HG02938 (cell line): ENCODE measurements at regions not wholly inside any gene's neighbourhood (a gene's known extent, or its start where the extent isn't known, plus 50 kb on each side); places are given as distances from the start of the nearest gene placed in this dataset.
"Not testable (repeated sequence)": the region's sequence is repeated elsewhere in the genome, so short reads cannot be mapped to it uniquely, and the experiment has no call there.

ENCODE experiments used
- ATAC-seq: cut with Tn5 transposase; IDR thresholded peaks from one replicate; pipeline ENCODE4 v1.9.1; 2021; ENCODE audit warnings: mild to moderate bottlenecking, moderate library complexity; ENCODE audit not compliant: unreplicated experiment

GRCh38 chr12:13518034-13518433, 321.5 kb downstream of the EMP1 start:
- ATAC-seq = not testable (repeated sequence)

DNA sequence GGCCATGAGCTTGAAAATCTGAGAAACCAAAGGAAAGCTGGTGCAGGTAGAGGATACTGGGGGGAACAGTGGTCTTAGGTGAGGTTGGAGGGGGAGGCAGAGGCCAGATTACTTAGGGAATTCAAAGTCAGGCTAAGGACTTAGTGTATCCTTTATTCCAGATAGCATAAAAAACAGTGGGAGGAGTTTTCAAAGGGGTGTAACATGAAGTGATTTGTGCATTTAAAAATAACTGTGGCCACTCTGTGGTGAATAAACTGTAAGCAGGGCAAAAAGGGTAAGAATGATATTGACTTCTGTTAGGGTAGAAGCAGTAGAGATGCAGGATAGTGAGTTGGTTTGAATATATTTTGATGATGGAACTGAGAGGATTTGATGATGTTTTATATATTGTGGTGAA, 313.2 kb downstream of the EMP1 start:
- no peak for ATAC-seq

DNA sequence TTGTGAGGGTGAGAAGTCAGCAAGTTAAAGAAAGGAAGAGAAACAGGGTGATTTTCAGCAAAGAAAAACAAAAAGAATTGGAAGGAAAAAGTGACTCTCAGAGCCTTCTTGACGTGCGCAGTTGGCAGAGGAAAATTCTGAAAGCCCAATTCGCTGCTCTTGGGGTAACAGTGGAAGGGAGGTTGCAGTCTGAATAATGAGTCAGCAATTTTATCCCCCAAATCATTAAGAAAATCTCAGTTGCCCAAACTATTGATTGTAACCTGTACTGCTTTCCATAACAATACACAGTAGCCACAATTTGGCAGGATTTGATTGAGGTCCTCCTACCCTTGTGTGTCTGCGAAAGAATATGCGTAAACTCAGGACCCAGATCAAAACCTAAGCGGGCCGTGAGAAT, 309.1 kb downstream of the EMP1 start:
- ATAC-seq = no peak

- no peak for ATAC-seq
Measured at GRCh38 chr12:13505224-13505623, 308.7 kb downstream of the EMP1 start.

GRCh38 chr12:13504736-13505135, 308.2 kb downstream of the EMP1 start:
- no peak for ATAC-seq

- no peak for ATAC-seq
Measured at GRCh38 chr12:13504074-13504473, 307.5 kb downstream of the EMP1 start.

DNA sequence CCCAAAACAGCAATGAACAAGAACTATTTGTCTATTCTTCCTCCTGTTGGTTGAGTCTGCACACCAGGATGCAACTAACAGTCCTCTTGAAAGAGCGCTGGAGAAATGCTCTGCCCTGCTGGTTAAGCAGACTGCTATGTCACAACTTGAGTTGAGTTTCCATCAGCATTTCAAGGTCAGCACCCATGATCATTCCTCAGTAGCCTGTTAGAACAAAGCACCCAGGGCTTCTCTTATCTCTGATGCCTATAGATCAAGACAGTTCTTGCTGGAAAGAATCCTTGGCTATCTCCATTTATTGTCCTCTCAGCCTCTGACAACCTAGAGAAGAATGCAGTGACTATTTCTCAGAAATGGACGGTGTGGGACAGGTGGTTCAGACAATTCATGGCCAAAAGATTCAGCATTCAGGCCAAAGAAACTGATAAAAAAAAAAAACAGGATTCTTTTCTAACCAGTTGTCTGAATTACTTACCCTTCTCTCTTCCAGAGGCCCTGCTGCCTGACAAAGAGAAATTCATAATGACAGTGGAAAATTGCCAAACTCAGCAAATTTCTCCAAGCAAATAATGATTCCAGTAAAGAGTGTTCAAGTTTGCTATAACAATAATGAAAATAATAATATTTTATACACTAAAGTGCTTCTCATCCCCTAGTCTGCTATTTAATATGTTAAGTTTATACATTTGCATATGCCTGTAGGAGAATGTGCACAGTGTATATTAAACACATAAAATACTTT, 306.7 kb downstream of the EMP1 start:
- ATAC-seq = no peak

DNA sequence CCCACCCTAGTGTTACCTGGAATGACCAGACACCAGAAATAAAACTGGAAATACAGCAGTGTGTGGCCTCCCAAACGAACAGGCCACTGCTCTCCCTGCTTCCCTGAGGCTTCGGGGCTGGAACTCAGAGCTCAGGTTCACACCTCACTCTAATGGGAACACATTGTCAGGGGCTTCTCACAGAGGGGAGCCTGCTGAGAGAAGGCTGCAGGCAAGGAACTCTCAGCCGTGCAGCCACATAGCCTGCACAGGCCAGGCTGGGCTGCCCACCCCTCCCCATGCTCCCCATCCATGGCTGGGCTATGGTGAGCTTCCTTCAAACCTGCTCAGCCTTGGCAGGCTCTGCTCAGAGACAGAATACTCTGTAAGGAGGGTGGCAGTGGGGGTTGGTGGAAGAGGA, 302.5 kb downstream of the EMP1 start:
- ATAC-seq = no peak

DNA sequence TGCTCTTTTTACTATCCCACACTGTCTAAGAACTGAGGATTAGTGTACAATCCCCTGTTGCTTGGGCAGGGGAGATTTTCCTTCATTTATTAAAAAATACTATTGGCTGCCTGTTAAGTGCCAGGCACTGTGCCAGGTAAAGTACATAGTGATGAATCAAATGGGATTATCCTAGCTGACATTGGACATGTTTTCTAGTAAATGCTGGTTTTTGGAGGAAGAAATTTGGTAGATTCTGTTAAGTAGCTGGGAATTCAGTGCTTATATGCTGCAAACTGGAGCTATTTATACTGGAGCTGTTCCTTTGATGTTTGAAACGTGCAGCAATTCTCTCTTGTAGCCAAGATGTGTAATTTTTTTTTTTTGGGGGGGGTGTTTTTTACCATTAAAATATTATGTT, 299.6 kb downstream of the EMP1 start:
- ATAC-seq = no peak

DNA sequence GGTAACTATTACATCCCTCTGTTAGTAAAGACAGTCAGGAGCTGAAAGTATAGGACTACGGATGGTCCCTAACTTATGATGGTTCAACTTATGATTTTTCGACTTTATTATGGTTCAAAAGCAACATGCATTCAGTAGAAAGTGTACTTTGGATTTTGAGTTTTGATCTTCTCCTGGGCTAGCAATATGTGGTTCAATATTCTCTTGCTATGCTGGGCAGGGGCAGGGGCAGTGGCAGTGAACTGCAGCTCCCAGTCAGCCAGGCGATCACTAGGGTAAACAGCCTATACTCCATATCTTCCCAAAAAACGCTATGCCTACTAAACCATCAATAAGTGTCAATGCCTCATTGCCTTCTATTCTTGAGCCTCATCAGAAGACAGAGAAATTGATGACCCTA, 292.7 kb downstream of the EMP1 start:
- no peak for ATAC-seq

- ATAC-seq = no peak
Measured at GRCh38 chr12:13487326-13487725, 290.8 kb downstream of the EMP1 start.

DNA sequence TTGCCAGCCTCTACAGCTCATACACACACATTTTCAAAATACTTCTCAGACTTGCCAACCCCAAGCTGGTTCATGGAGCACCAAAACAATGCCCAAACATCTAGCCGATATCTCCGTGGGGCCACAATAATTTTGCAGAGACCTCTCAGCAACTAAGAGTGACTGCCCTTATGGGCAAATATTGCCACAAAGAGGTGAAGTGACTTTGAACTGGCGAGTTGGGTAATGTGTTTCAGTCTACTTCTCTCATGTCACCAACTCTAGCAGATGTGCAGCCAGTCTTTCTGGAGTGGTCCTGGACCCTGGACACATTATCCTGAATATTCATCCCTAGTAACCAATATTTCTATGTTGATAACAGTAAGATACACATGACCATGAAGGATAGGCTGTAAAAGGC, 290.3 kb downstream of the EMP1 start:
- ATAC-seq = no peak

- ATAC-seq = no peak
Measured at GRCh38 chr12:13478650-13479181, 282.2 kb downstream of the EMP1 start.

- ATAC-seq = no peak
Measured at GRCh38 chr12:13474381-13474780, 277.9 kb downstream of the EMP1 start.

GRCh38 chr12:13472690-13473089, 276.2 kb downstream of the EMP1 start:
- ATAC-seq = peak; percentile 98

- no peak for ATAC-seq
Measured at GRCh38 chr12:13471471-13471870, 274.9 kb downstream of the EMP1 start.

GRCh38 chr12:13465635-13466034, 269.1 kb downstream of the EMP1 start:
- ATAC-seq = no peak

DNA sequence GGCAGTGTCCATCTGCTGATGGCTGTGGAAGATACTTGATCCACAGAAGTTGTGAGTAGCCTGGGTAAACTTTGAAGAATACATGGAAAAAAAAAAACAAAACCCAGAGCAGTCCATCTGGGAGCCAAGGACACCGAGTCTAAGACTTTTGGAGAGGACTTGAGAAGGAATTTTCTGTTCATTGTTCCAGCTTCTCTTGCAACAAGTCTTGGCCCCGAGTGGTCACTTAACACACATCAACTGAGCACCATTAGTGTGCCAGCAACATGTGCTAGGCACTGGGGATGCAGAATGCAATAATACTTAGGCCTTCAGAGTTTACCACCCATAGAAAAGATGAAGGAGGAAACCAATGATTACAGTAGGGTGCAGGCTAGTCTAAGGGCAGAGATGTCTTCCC, 266.7 kb downstream of the EMP1 start:
- ATAC-seq = no peak

- no peak for ATAC-seq
Measured at GRCh38 chr12:13462450-13462849, 265.9 kb downstream of the EMP1 start.

DNA sequence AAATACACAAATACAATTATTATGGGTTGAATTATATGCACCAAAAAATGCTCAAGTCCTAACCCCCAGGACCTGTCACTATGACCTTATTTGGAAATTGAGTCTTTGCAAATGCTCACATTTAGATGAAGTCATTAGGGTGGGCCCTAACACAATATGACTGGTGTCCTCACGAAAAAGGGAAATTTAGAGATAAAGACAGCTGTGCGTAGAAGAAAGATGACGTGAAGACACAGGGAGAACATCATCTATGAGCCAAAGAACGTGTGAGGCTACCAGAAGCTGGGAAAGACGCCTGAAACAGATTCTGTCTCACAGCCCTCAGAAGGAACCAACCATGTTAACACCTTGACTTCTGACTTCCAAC, 259.2 kb downstream of the EMP1 start:
- ATAC-seq = no peak

- ATAC-seq = no peak
Measured at GRCh38 chr12:13454991-13455777, 258.7 kb downstream of the EMP1 start.

- ATAC-seq = no peak
Measured at GRCh38 chr12:13452955-13453570, 256.5 kb downstream of the EMP1 start.
